GM23338 (cell line): ENCODE measurements at regions not wholly inside any gene's neighbourhood (a gene's known extent, or its start where the extent isn't known, plus 50 kb on each side); places are given as distances from the start of the nearest gene placed in this dataset.

ENCODE experiments used
- ATAC-seq: fragments of 200-7000 bp; cut with Tn5 transposase; 3 replicates; pipeline ENCODE4 v1.9.1; 2020
- DNase-seq: peaks from one replicate; pipeline ENCODE4 v3.0.0-alpha.2; 2015; ENCODE audit warnings: low spot score
- H2AFZ ChIP-seq: fragments of 200-600 bp; sonication (generic); 2 replicates; pipeline ENCODE4 v1.8.0; 2016; ENCODE audit warnings: antibody characterized with exemption, mild to moderate bottlenecking, moderate library complexity
- H3F3A ChIP-seq: fragments of 200-600 bp; sonication (generic); replicated peaks from 2 replicates; pipeline ENCODE4 v1.8.0; 2017; ENCODE audit warnings: antibody characterized with exemption, mixed run types, low read depth
- H3K27ac ChIP-seq: fragments of 200-600 bp; sonication (generic); 2 replicates; pipeline ENCODE4 v1.6.1; 2016; ENCODE audit warnings: low read depth
- H3K27me3 ChIP-seq: fragments of 200-600 bp; sonication (generic); 2 replicates; pipeline ENCODE4 v1.8.0; 2016; ENCODE audit warnings: mild to moderate bottlenecking, mixed run types, moderate library complexity; ENCODE audit not compliant: insufficient read depth
- H3K36me3 ChIP-seq: fragments of 200-600 bp; sonication (generic); 2 replicates; pipeline ENCODE4 v1.8.0; 2016; ENCODE audit warnings: mild to moderate bottlenecking; ENCODE audit not compliant: insufficient read depth
- H3K4me1 ChIP-seq: fragments of 200-600 bp; sonication (generic); 2 replicates; pipeline ENCODE4 v1.8.0; 2016; ENCODE audit warnings: mild to moderate bottlenecking, moderate library complexity; ENCODE audit not compliant: insufficient read depth
- H3K4me2 ChIP-seq: fragments of 200-600 bp; sonication (generic); 2 replicates; pipeline ENCODE4 v1.7.1; 2017; ENCODE audit warnings: mixed run types
- H3K4me3 ChIP-seq: fragments of 200-600 bp; sonication (generic); 2 replicates; pipeline ENCODE4 v1.6.1; 2016; ENCODE audit warnings: mixed run types
- H3K79me2 ChIP-seq: fragments of 200-600 bp; sonication (generic); replicated peaks from 2 replicates; pipeline ENCODE4 v1.8.0; 2017; ENCODE audit warnings: mild to moderate bottlenecking; ENCODE audit not compliant: insufficient read depth
- H3K9me2 ChIP-seq: fragments of 200-600 bp; sonication (generic); 2 replicates; pipeline ENCODE4 v1.8.0; 2017; ENCODE audit not compliant: insufficient read depth
- H4K20me1 ChIP-seq: fragments of 200-600 bp; sonication (generic); replicated peaks from 2 replicates; pipeline ENCODE4 v1.8.0; 2017; ENCODE audit warnings: mild to moderate bottlenecking; ENCODE audit not compliant: insufficient read depth
- H3K27ac Mint-ChIP-seq: 2 replicates; pipeline ENCODE4 v1.8.0; 2020; ENCODE audit warnings: inconsistent platforms, mild to moderate bottlenecking, moderate library complexity, mixed read lengths
- H3K27me3 Mint-ChIP-seq: 3 replicates; pipeline ENCODE4 v1.8.0; 2022; ENCODE audit warnings: low read depth, mild to moderate bottlenecking, moderate library complexity, mixed read lengths, inconsistent platforms; ENCODE audit not compliant: insufficient read depth, poor library complexity
- H3K36me3 Mint-ChIP-seq: 3 replicates; pipeline ENCODE4 v1.8.0; 2021; ENCODE audit warnings: low read depth, mild to moderate bottlenecking, inconsistent platforms, moderate library complexity, mixed read lengths
- H3K4me1 Mint-ChIP-seq: 3 replicates; pipeline ENCODE4 v1.8.0; 2020; ENCODE audit warnings: mild to moderate bottlenecking, inconsistent platforms, mixed read lengths
- H3K4me3 Mint-ChIP-seq: 3 replicates; pipeline ENCODE4 v1.8.0; 2021; ENCODE audit warnings: moderate library complexity, mild to moderate bottlenecking, inconsistent platforms, mixed read lengths
- H3K9me3 Mint-ChIP-seq: 3 replicates; pipeline ENCODE4 v1.8.0; 2020; ENCODE audit warnings: moderate library complexity, mild to moderate bottlenecking, inconsistent platforms, mixed read lengths
- CREB1 ChIP-seq: fragments of 250-450 bp; sonication (Bioruptor Pico); IDR thresholded peaks from 2 replicates; pipeline ENCODE4 v1.5.0; 2020; ENCODE audit warnings: low read depth, mild to moderate bottlenecking, moderate library complexity
- JUNB ChIP-seq: IDR thresholded peaks from one replicate; pipeline ENCODE4 v1.6.1; 2016; ENCODE audit warnings: antibody characterized with exemption; ENCODE audit not compliant: unreplicated experiment
- NANOG ChIP-seq: IDR thresholded peaks from 2 replicates; pipeline ENCODE4 v1.6.1; 2016; ENCODE audit warnings: antibody characterized with exemption, borderline replicate concordance
- STAT1 ChIP-seq: IDR thresholded peaks from one replicate; pipeline ENCODE4 v1.6.1; 2016; ENCODE audit warnings: antibody characterized with exemption; ENCODE audit not compliant: unreplicated experiment
- ZNF114 ChIP-seq: fragments of 250-450 bp; sonication (Bioruptor Pico); IDR thresholded peaks from 2 replicates; pipeline ENCODE4 v1.5.0; 2020; ENCODE audit warnings: mild to moderate bottlenecking, moderate library complexity
- ZNF331 ChIP-seq: fragments of 250-450 bp; sonication (Bioruptor Pico); IDR thresholded peaks from 2 replicates; pipeline ENCODE4 v1.5.0; 2020; ENCODE audit warnings: low read depth, mild to moderate bottlenecking, moderate library complexity
- TF ChIP-seq, protein P1 (sequence below): fragments of 250-450 bp; sonication (Bioruptor Pico); IDR thresholded peaks from 2 replicates; pipeline ENCODE4 v1.5.0; 2020; ENCODE audit warnings: mild to moderate bottlenecking, moderate library complexity
- TF ChIP-seq, protein P2 (sequence below): IDR thresholded peaks from 2 replicates; pipeline ENCODE4 v1.6.1; 2016; ENCODE audit warnings: antibody characterized with exemption
- TF ChIP-seq, protein P3 (sequence below): IDR thresholded peaks from one replicate; pipeline ENCODE4 v1.6.1; 2018; ENCODE audit warnings: antibody characterized with exemption; ENCODE audit not compliant: unreplicated experiment
- TF ChIP-seq, protein P4 (sequence below), 2 experiments: fragments of 200-600 bp in 1 of 2; sonication (generic) in 1 of 2; conservative IDR thresholded peaks; 2 replicates each; pipeline versions ENCODE4 v1.5.1 to v1.6.1; 2016 to 2017; ENCODE audit warnings: antibody characterized with exemption in 2 of 2, low read depth in 2 of 2, mild to moderate bottlenecking in 2 of 2, moderate library complexity in 1 of 2

DNA sequence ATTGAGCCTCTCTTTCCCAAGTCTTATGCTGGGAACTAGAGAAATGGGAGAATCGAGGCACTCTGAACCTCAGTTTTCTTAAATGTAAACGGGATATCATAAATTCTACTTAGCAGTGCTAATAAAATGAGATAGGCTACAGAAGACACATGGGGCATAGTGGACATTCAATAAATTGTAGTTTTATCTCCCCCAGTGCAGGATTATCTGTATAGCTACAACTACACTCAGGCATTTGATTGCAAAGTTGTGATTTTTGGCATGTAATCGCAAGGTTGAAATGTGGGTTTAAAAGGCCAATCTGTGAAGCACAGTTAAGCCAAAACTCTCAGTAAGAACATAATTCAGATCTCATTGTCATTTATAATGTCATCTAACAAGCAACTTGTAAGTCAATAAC lies 413.7 kb upstream of the LMCD1 start:
- Histone ChIP-seq H3K27me3 (no peaks in the 10 kb centered on the region), H3K4me3 (no peak overlapping the region), H4K20me1 (no peaks in the 10 kb centered on the region), H3K4me2 (no peak overlapping the region), H3K27ac (no peak overlapping the region), H3K9me2 (no peaks in the 10 kb centered on the region), H3K4me1 (no peaks in the 10 kb centered on the region), H3K36me3 (no peaks in the 10 kb centered on the region), H3K79me2 (no peaks in the 10 kb centered on the region), H3F3A (no peaks in the 10 kb centered on the region), H2AFZ (no peak overlapping the region)
- no peak for TF ChIP-seq CREB1
- TF ChIP-seq, protein P1, sequence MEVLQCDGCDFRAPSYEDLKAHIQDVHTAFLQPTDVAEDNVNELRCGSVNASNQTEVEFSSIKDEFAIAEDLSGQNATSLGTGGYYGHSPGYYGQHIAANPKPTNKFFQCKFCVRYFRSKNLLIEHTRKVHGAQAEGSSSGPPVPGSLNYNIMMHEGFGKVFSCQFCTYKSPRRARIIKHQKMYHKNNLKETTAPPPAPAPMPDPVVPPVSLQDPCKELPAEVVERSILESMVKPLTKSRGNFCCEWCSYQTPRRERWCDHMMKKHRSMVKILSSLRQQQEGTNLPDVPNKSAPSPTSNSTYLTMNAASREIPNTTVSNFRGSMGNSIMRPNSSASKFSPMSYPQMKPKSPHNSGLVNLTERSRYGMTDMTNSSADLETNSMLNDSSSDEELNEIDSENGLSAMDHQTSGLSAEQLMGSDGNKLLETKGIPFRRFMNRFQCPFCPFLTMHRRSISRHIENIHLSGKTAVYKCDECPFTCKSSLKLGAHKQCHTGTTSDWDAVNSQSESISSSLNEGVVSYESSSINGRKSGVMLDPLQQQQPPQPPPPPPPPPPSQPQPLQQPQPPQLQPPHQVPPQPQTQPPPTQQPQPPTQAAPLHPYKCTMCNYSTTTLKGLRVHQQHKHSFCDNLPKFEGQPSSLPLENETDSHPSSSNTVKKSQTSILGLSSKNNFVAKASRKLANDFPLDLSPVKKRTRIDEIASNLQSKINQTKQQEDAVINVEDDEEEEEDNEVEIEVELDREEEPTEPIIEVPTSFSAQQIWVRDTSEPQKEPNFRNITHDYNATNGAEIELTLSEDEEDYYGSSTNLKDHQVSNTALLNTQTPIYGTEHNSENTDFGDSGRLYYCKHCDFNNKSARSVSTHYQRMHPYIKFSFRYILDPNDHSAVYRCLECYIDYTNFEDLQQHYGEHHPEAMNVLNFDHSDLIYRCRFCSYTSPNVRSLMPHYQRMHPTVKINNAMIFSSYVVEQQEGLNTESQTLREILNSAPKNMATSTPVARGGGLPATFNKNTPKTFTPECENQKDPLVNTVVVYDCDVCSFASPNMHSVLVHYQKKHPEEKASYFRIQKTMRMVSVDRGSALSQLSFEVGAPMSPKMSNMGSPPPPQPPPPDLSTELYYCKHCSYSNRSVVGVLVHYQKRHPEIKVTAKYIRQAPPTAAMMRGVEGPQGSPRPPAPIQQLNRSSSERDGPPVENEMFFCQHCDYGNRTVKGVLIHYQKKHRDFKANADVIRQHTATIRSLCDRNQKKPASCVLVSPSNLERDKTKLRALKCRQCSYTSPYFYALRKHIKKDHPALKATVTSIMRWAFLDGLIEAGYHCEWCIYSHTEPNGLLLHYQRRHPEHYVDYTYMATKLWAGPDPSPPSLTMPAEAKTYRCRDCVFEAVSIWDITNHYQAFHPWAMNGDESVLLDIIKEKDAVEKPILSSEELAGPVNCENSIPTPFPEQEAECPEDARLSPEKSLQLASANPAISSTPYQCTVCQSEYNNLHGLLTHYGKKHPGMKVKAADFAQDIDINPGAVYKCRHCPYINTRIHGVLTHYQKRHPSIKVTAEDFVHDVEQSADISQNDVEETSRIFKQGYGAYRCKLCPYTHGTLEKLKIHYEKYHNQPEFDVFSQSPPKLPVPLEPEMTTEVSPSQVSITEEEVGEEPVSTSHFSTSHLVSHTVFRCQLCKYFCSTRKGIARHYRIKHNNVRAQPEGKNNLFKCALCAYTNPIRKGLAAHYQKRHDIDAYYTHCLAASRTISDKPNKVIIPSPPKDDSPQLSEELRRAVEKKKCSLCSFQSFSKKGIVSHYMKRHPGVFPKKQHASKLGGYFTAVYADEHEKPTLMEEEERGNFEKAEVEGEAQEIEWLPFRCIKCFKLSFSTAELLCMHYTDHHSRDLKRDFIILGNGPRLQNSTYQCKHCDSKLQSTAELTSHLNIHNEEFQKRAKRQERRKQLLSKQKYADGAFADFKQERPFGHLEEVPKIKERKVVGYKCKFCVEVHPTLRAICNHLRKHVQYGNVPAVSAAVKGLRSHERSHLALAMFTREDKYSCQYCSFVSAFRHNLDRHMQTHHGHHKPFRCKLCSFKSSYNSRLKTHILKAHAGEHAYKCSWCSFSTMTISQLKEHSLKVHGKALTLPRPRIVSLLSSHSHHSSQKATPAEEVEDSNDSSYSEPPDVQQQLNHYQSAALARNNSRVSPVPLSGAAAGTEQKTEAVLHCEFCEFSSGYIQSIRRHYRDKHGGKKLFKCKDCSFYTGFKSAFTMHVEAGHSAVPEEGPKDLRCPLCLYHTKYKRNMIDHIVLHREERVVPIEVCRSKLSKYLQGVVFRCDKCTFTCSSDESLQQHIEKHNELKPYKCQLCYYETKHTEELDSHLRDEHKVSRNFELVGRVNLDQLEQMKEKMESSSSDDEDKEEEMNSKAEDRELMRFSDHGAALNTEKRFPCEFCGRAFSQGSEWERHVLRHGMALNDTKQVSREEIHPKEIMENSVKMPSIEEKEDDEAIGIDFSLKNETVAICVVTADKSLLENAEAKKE: no peak
- TF ChIP-seq, protein P2, sequence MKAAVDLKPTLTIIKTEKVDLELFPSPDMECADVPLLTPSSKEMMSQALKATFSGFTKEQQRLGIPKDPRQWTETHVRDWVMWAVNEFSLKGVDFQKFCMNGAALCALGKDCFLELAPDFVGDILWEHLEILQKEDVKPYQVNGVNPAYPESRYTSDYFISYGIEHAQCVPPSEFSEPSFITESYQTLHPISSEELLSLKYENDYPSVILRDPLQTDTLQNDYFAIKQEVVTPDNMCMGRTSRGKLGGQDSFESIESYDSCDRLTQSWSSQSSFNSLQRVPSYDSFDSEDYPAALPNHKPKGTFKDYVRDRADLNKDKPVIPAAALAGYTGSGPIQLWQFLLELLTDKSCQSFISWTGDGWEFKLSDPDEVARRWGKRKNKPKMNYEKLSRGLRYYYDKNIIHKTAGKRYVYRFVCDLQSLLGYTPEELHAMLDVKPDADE: no peak
- TF ChIP-seq, protein P3, sequence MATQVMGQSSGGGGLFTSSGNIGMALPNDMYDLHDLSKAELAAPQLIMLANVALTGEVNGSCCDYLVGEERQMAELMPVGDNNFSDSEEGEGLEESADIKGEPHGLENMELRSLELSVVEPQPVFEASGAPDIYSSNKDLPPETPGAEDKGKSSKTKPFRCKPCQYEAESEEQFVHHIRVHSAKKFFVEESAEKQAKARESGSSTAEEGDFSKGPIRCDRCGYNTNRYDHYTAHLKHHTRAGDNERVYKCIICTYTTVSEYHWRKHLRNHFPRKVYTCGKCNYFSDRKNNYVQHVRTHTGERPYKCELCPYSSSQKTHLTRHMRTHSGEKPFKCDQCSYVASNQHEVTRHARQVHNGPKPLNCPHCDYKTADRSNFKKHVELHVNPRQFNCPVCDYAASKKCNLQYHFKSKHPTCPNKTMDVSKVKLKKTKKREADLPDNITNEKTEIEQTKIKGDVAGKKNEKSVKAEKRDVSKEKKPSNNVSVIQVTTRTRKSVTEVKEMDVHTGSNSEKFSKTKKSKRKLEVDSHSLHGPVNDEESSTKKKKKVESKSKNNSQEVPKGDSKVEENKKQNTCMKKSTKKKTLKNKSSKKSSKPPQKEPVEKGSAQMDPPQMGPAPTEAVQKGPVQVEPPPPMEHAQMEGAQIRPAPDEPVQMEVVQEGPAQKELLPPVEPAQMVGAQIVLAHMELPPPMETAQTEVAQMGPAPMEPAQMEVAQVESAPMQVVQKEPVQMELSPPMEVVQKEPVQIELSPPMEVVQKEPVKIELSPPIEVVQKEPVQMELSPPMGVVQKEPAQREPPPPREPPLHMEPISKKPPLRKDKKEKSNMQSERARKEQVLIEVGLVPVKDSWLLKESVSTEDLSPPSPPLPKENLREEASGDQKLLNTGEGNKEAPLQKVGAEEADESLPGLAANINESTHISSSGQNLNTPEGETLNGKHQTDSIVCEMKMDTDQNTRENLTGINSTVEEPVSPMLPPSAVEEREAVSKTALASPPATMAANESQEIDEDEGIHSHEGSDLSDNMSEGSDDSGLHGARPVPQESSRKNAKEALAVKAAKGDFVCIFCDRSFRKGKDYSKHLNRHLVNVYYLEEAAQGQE: no peak
- TF ChIP-seq ZNF331 (CRISPR knock-in tag): no peak
- TF ChIP-seq STAT1: no peak
- TF ChIP-seq ZNF114: no peak
- TF ChIP-seq JUNB: no peak
- TF ChIP-seq NANOG: no peak
- TF ChIP-seq, protein P4, sequence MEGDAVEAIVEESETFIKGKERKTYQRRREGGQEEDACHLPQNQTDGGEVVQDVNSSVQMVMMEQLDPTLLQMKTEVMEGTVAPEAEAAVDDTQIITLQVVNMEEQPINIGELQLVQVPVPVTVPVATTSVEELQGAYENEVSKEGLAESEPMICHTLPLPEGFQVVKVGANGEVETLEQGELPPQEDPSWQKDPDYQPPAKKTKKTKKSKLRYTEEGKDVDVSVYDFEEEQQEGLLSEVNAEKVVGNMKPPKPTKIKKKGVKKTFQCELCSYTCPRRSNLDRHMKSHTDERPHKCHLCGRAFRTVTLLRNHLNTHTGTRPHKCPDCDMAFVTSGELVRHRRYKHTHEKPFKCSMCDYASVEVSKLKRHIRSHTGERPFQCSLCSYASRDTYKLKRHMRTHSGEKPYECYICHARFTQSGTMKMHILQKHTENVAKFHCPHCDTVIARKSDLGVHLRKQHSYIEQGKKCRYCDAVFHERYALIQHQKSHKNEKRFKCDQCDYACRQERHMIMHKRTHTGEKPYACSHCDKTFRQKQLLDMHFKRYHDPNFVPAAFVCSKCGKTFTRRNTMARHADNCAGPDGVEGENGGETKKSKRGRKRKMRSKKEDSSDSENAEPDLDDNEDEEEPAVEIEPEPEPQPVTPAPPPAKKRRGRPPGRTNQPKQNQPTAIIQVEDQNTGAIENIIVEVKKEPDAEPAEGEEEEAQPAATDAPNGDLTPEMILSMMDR (conservative IDR thresholded peaks at IDR 0.05; ENCODE audit: low read depth in 2 of 2): no peak
- Mint-ChIP-seq H3K4me3 (no peak overlapping the region), H3K4me1 (0 out of 3 replicates have a peak, but pooled peaks cover 2% of the 10 kb centered on the region), H3K36me3 (no peaks in the 10 kb centered on the region), H3K9me3 (no peaks in the 10 kb centered on the region; the same call in 2 of the 3 replicates), H3K27me3 (no peaks in the 10 kb centered on the region), H3K27ac (no peak overlapping the region)
- no peak for DNase-seq
- ATAC-seq: no peak
